ENCODE measurements at regions not wholly inside any gene's neighbourhood (a gene's known extent, or its start where the extent isn't known, plus 50 kb on each side); places are given as distances from the start of the nearest gene placed in this dataset.

DNA sequence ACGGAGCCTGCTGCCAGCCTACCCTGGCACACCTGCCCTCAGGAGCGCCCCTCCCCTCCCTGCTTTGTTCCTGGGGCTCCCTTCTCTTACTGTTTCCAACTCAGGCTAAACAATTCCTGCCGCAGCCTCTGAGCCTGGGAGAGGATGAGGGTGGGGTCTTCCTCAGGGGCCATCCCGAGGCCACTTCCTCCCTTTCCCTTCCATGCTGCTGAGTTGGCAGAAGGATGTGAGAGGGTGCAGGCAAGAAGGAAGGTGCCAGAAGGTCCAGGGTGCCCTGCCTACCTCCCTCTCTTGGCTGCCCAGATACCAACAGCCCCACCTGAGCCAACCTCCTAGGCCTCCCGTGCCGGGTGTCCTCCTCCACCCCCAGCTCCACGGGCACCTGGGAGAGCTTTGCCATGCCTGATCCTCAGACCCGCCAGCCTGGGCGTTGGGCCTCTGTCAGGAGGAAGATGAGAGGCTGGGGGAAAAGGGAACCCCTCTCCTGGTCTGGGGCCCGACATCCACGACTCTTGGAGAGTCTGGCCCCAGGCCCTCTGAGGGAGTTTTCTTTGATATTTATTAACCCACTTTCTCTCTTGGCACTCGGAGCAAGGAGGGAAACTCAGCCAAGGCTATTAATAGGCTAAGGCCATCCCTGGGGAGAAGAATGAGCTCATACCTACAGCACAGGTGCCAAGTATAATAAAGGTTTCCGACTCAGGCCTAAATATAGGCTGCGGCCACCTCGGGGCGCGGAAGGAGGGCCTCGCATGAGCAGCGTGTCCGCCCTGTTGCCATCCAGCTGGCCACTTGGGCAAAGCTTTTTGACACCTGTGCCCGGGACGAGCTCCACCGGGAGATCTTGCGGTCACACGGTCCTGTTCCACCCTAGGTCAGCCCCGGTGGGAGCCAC, 232.0 kb downstream of the ENGASE start:
- ChIA-PET CTCF (no interaction called here), POLR2A (no interaction called here)
- DNase-seq (no peak), ATAC-seq (no peak)
- no peaks in the 10 kb centered on the region for H3K9me3 Mint-ChIP-seq
- no peak overlapping the region for H3K27ac Mint-ChIP-seq
- peaks cover 8% of the 10 kb centered on the region for H3K27me3 Mint-ChIP-seq
- no peaks in the 10 kb centered on the region for H3K4me1 Mint-ChIP-seq (ENCODE audit: low read depth)
- TF ChIP-seq, protein P1, sequence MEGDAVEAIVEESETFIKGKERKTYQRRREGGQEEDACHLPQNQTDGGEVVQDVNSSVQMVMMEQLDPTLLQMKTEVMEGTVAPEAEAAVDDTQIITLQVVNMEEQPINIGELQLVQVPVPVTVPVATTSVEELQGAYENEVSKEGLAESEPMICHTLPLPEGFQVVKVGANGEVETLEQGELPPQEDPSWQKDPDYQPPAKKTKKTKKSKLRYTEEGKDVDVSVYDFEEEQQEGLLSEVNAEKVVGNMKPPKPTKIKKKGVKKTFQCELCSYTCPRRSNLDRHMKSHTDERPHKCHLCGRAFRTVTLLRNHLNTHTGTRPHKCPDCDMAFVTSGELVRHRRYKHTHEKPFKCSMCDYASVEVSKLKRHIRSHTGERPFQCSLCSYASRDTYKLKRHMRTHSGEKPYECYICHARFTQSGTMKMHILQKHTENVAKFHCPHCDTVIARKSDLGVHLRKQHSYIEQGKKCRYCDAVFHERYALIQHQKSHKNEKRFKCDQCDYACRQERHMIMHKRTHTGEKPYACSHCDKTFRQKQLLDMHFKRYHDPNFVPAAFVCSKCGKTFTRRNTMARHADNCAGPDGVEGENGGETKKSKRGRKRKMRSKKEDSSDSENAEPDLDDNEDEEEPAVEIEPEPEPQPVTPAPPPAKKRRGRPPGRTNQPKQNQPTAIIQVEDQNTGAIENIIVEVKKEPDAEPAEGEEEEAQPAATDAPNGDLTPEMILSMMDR (IDR thresholded peaks at IDR 0.05): no peak
- H3K36me3 Mint-ChIP-seq (ENCODE audit: low read depth): no peaks in the 10 kb centered on the region
- intact Hi-C loops (cut with micrococcal nuclease): no loop called here
- no peak overlapping the region for H3K4me3 Mint-ChIP-seq

DNA sequence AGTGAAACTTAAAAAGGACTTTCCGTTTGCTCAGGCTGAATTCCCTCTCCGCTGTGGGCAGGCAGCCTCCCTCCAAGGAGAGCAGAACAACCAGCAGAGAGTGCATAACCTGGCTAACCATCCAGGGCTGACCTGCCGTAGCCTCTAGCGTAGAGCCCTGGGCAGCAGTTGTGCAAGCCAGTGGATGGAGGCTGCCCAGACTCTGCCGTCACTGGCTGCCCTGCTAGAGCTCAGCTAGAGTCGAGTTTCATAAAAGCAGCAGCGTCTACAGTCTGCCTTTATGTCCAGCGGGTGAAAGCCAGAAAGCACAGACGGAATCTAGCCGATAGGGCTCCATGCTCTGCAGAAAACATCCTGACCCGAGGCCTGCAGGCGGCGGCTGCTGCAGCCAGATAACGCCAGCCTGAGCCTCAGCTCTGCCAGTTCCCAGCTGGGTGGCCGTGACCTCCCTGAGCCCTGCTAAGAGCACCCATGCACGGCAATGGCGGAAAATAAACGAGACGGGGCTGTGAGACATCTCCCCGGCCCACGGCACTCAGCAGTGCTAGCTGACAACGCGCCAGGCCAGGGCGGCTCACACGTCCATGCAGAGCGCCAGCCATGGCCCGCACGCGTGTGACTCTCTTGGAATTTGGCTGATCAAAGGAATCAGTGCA, 231.3 kb downstream of the ENGASE start:
- intact Hi-C loops (cut with micrococcal nuclease): no loop called here
- Mint-ChIP-seq H3K27ac (no peak overlapping the region), H3K4me3 (no peak overlapping the region), H3K27me3 (peaks cover 5% of the 10 kb centered on the region), H3K4me1 (ENCODE audit: low read depth) (no peaks in the 10 kb centered on the region), H3K36me3 (ENCODE audit: low read depth) (no peaks in the 10 kb centered on the region), H3K9me3 (no peaks in the 10 kb centered on the region)
- TF ChIP-seq, protein P1 (IDR thresholded peaks at IDR 0.05): no peak
- ATAC-seq (no peak), DNase-seq (no peak)
- POLR2A ChIA-PET: no interaction called here
- CTCF ChIA-PET: no interaction called here

DNA sequence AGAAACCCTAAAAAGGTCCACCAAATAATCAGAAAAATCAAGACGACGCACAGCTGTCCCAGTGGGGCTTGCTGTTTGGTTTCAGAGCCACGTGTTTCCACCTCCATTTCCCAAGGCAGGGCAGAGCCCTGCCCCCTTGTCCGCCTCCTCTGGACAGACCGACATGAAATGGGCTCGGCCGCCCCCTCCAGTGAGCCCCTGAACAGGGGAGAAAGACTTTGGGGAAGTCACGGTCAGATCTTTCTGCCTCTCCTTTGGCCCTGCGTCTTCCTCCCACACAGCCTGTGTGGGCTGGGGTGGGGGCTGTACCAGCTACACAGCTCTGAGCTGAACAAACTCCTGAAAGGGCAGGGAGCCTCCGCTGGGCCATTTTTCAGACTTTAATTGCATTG, 230.7 kb downstream of the ENGASE start:
- intact Hi-C loops (cut with micrococcal nuclease): no loop called here
- Mint-ChIP-seq H3K4me3 (no peak overlapping the region), H3K36me3 (ENCODE audit: low read depth) (no peaks in the 10 kb centered on the region), H3K27ac (no peak overlapping the region), H3K27me3 (peaks cover 5% of the 10 kb centered on the region), H3K4me1 (ENCODE audit: low read depth) (no peaks in the 10 kb centered on the region), H3K9me3 (no peaks in the 10 kb centered on the region)
- ChIA-PET POLR2A (no interaction called here), CTCF (interaction anchor here (1.0 kb wide), 1 partner anchor 86 kb away, joined by 3 read pairs; no protein-coding TSS in a partner anchor)
- no peak for DNase-seq
- TF ChIP-seq, protein P1 (IDR thresholded peaks at IDR 0.05): no peak
- ATAC-seq: no peak

DNA sequence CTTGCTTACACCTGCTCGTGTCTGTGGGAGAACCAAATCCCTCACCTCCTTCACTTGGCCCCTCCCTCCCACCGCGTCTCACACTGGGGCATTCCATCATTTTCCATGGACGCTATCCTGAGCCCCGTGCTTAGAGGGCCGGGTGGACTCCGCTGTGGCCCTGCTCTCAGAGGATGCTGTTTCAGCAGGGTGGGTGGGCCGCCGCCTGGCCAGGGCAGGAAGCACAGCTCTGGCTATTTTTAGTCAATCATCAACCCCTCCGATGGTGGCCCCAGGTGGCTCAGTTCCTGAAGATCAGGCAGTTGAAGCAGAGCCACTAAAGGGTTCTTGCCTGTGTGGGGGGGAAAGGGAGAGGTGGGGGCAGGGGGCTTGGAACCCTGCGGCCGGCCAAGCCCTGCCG, 230.3 kb downstream of the ENGASE start:
- Mint-ChIP-seq H3K27me3 (peaks cover 4% of the 10 kb centered on the region), H3K9me3 (no peaks in the 10 kb centered on the region), H3K4me1 (ENCODE audit: low read depth) (no peaks in the 10 kb centered on the region), H3K36me3 (ENCODE audit: low read depth) (no peaks in the 10 kb centered on the region), H3K4me3 (no peak overlapping the region), H3K27ac (no peak overlapping the region)
- CTCF ChIA-PET: interaction anchor here (1.0 kb wide), 1 partner anchor 87 kb away, joined by 3 read pairs; no protein-coding TSS in a partner anchor
- no peak for ATAC-seq
- intact Hi-C loops (cut with micrococcal nuclease): no loop called here
- DNase-seq: no peak
- TF ChIP-seq, protein P1 (IDR thresholded peaks at IDR 0.05): no peak
- POLR2A ChIA-PET: no interaction called here

DNA sequence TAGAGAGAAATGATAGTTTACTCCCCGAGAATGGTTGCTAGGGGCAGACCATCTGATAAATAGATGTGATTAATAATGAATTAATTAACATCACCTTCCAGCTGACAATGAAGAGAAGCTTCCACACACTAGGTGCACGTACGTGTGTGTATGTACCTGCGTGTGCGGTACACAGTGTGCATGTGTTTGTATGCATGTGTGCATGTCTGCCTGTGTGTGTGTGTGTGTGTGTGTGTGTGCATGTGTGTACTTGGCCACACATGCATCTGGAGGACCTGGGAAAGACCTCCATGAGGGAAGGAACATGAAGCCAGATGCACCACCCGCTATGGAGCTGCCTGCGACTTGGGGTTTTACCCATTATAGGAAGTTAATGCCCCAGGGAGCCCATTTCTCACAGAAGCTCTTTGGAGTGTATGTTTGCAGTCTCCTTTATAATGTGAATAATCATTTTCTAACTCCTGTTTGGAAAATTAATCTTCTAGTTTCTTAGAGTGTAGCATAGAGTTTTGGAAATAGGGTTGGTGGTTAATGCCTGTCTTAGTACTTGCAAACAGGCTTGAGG, 229.1 kb downstream of the ENGASE start:
- ChIA-PET POLR2A (no interaction called here), CTCF (interaction anchor here (0.6 kb wide), 1 partner anchor 49 kb away, joined by 3 read pairs; no protein-coding TSS in a partner anchor)
- H3K27ac Mint-ChIP-seq: no peak overlapping the region
- DNase-seq (no peak), ATAC-seq (no peak)
- no peaks in the 10 kb centered on the region for H3K4me1 Mint-ChIP-seq (ENCODE audit: low read depth)
- intact Hi-C loops (cut with micrococcal nuclease): no loop called here
- H3K4me3 Mint-ChIP-seq: no peak overlapping the region
- TF ChIP-seq, protein P1 (IDR thresholded peaks at IDR 0.05): no peak
- H3K9me3 Mint-ChIP-seq: no peaks in the 10 kb centered on the region
- H3K27me3 Mint-ChIP-seq: peaks cover 2% of the 10 kb centered on the region
- no peaks in the 10 kb centered on the region for H3K36me3 Mint-ChIP-seq (ENCODE audit: low read depth)
